HG02938 (cell line): ENCODE measurements at regions not wholly inside any gene's neighbourhood (a gene's known extent, or its start where the extent isn't known, plus 50 kb on each side); places are given as distances from the start of the nearest gene placed in this dataset.
A peak's percentile ranks its signal among the peaks of the same experiment; 100 is the strongest.
"Not testable (repeated sequence)": the region's sequence is repeated elsewhere in the genome, so short reads cannot be mapped to it uniquely, and the experiment has no call there.

Source experiments
- ATAC-seq: cut with Tn5 transposase; IDR thresholded peaks from one replicate; pipeline ENCODE4 v1.9.1; 2021; ENCODE audit warnings: mild to moderate bottlenecking, moderate library complexity; ENCODE audit not compliant: unreplicated experiment

DNA sequence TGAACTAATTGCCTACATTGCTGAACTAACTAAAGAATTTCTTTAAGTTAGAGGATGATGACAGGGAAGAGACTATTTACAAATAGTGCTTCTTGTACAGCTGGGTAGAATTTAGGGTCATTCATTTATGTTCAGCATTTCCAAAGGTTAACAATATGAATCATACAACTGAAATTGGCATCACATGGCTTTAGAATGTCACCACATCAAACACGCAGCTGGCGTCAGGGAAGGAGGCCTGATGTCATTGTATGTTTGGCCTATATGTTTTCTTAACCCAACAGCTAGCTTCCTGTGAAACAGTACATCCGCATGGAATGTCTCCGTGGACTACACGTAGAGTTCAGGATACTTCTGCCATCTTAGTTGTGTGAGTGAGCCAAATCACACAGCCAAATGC lies 99.0 kb upstream of the TNFSF11 start:
- ATAC-seq = no peak

DNA sequence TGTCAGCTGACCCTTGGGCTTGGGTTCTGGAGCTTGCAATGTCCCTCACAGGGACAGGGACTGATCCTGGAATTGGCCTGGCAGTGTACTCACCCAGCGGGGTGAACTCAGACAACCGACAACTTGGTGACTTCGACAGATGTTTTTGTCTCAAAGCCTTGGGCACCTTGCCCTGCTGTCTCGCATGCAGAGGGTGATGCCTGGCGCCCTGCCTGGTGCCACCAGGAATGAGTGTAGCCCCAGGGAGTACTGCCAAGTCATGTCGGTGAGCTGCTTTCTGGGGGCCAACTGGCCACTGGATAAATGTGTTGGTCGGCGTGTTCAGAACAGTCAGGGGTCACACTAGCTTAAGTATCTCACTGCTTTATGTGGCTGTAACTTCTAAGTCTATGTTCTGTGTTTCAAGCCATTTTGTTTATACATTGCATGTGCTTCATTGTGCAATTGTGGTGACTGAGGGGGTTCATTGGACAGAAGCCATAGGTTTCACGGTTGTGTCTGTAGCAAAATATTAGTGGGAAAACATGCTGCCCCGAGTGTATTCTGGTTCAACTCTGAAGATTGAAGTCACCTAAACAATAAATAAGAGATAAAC lies 96.3 kb upstream of the TNFSF11 start:
- ATAC-seq = no peak

DNA sequence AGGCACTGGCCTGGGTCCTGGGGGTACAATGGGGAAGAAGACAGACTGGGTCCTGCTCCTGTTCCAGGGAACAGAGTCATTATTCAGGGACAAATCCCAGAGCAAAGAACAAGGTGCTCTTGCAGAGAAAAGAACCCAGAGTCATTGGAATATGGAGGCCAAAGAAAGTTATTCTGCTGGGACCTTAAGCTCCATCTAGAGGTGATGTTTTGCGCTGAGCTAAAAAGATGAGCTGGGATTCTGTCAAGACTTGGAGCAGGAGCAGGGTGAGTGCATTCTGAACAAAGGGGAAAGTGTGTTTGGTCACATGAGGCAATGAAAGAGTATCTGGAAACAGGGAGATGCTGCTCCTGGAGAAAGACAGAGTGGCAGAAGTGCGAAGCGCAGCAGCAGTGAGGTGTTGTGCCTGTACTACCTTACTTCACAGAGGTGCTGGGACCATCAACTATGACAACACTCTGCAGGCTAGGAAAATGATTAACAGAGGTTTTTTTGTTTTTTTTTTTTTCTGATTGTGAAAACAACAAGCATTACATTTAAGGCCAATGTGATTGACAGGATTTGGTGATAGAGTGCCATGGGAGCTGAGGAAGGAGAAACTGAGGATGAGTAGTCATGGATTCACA lies 95.3 kb upstream of the TNFSF11 start:
- ATAC-seq = no peak

DNA sequence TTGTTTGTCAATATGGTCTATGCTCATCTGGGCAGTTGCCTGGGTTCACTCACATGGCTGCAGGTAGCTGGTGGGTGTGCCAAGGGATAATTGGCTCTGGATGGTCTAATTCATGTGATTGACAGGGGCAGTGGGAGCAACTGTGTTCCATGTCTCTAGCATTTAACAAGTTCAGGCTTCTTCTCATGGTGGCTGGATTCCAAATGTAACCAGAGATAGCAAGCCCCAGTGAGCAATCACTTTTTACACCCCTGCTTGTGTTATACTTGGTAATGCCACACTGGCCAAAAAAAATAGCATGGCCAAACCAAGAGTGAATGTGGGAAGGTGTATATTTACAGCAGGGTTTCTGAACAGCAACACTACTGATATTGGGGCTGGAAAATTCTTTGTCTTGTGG lies 89.6 kb upstream of the TNFSF11 start:
- no peak for ATAC-seq

DNA sequence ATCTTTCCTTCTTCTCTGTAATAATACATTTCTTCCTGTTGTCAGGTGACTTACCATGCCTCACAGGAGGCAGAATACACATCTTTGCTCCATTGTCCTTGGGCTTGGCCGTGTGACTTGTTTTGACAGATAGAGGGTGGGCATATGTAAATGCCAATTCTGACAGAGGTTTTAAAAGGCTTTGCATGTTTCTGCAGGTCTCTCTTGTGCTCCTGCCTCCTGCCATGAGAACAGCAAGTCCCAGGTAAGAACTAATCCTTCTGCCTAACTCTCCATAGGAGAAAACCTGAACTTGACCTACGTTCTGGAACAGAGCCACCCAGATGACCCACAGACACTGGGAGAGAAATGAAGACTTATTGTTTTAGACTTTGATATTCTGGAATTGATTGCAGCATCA lies 88.7 kb upstream of the TNFSF11 start:
- ATAC-seq = no peak

DNA sequence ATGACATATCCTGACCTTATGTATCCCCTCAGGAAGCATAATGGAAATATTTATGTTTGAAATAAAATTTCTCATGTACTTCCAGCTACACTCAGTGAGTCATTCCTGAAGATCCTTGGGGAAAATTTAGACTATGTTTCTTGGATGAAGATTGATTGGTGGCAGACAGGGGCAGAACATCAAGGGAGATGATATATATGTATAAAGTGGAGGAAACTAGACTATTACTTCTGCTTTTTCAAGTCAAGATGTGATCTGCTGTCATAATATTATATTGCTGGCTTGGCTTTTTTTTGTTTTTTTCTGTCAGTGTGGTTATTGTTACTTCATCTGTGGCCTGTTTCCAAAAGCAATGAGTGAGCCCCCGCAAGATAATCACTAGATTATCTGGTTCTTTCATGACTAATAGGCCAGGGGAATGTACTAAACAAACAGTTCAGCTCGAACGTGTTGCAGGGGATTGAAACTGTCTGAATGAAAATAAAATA lies 87.2 kb upstream of the TNFSF11 start:
- no peak for ATAC-seq

DNA sequence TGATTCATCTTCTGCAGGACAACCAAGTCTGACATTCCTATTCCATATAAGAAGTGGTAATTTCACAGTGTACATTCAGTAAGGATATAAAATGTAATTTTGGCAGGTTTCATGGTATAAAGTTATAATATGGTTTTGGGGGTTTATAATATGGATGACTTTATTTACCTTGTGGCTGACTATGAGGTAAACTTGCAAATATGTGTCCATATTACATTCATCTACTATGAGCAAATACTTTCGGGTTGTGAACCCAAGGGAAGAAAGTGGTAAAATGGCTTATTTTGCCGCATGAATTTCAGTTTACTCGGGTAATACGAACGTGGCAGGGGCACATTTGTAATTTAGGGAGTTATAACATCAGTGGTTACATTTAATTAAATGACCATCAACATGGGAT lies 86.7 kb upstream of the TNFSF11 start:
- ATAC-seq = no peak

DNA sequence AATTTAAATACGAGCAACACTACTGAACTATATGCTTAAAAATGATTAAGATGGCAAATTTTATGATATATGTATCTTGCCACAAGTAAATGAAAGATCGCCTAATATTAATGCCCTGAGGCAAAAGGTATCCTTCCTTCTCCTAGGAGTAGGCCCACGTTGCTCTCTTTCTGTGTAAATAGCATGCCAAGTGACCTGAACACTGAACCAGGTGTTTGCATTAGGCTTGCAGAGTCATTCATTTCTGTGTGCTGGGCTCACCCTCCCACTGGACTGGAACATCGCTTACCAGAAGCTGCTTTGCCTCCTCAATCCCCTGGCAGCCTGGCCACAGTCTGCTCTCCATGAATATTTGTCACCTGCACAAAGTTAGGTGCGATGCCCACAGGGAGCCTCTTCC lies 83.3 kb upstream of the TNFSF11 start:
- no peak for ATAC-seq

DNA sequence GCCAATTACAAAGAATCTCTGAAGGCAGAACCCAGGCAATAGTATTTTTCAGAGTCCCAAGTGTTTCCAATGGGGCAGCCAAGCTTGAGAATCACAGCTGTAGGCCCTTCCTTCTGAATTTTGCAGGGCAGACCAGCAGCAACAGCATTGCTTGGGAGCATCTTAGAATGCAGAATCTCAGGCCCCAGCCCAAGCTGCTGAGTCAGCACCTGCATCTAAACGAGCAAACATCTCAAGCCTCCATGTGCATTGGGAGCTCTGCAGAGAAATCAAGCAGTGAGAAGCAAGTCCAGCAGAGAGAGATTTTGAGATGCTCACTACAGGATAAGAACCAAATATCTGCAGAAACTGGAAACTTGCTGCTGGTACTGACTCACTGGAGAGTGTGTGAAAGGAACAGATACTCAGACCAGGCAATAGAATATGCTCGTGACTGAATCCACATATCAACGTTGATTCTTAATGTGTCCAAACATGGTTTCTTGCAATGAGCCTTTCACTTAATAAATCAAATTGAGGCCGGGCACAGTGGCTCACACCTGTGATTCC lies 81.5 kb upstream of the TNFSF11 start:
- no peak for ATAC-seq

DNA sequence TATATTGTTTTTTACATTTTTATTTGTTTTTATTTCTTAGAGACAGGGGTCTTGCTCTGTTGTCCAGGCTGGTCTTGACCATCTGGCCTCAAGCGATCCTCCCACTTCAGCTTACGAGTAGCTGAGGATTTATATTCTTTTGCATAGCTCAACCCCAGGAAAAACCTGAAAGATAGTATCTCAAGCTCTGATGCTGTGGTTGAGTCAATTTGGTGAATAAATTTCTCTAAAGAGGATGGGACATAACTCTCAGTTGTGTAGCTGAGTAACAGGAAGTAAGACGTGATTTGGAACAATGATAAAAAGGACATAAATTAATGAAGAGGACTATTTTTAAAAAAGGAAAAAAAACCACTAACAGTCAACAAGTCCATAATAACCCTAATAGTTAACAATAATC lies 79.8 kb upstream of the TNFSF11 start:
- no peak for ATAC-seq

DNA sequence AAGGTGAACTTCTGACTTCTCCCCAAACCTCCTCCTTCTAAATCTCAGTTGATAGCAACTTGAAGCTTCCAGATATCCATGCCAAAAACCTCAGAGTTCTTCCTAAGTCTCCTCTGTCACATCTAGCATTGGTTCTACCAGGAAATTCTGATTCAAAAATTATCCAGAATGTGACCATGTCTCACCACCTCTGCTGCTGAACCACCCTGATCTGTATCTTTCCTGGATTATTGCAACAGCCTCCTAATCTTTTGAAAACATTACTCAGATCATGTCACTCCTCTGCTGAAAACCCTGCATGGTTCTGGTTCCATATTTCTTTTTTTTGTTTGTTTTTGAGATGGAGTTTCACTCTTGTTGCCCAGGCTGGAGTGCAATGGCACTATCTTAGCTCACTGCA lies 78.7 kb upstream of the TNFSF11 start:
- no peak for ATAC-seq

DNA sequence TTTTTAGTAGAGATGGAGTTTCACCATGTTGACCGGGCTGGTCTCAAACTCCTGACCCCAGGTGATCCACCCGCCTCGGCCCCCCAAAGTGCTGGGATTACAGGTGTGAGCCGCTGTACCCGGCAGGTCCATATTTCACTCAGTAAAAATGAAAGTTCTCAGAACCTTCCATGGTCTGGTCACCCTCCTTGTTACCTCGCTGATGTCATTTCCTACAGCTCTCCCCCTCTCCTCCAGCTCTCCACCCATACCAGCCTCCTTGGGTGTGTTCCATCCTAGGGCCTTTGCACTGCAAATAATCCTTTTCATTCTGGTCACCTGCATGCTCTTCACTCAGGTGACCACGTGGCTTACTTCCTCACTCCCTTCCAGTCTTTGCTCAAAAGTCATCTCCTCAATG lies 78.2 kb upstream of the TNFSF11 start:
- no peak for ATAC-seq

DNA sequence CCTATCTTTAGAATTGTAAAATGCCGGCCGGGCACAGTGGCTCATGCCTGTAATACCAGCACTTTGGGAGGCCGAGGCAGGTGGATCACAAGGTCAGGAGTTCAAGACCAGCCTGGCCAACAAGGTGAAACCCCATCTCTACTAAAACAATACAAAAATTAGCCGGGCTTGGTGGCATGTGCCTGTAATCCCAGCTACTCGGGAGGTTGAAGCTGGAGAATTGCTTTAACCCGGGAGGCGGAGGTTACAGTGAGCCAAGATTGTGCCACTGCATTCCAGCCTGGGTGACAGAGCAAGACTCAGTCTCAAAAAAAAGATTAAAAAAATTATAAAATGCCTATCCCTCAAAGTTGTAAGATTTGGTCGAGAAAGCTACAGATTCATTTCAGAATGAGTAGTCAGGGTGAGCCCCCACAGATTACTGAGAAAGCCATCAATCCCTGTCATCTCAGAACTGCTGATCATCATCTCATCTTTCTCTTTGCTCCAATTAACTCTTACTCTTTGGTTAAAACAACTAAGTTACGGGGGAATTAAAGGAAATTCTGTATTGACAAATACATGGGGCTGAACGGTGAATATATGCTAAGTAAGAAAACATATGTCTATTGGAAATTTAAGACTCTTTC lies 76.9 kb upstream of the TNFSF11 start:
- ATAC-seq = not testable (repeated sequence)

DNA sequence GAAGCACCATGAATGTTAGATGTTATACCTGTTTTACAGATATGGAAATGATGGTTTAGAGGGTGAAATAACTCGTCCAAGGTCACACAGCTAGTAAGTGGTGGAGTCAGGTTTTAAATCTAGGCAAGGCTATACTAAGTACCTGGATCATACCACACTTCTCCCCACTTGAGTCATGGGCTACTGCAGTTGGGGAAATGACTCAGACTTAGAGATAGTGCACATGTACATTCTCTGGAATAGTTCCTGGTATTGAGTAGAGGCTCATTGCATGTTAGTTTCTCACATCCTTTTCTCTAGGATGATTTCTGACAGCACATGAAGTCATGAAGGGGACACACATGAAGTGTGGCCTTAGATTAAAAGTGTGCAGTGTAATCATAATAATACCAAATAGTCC lies 76.2 kb upstream of the TNFSF11 start:
- ATAC-seq = peak; percentile 89

DNA sequence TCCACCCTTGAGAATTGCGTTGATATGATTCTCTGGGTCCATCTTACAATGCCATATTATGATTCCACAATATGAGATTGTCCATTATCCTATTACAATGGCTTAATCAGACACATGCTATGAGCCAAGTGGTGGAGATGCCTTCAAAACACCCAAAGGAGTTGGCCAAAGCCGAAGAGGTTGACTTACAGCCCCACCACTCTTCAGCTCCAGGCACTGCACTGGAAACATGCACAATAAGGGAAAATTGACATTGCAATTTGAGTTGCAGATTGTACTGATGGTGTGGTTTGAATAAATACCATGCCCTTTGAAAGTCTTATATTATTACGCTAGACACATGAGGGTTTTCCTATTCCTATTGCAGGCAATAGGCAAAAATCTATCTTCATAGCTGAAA lies 75.4 kb upstream of the TNFSF11 start:
- no peak for ATAC-seq
